Smooth muscle cell (in vitro differentiated cells): ENCODE measurements at regions not wholly inside any gene's neighbourhood (a gene's known extent, or its start where the extent isn't known, plus 50 kb on each side); places are given as distances from the start of the nearest gene placed in this dataset.

Experiments
- DNase-seq: peaks from one replicate; lab custom pipeline; 2025; ENCODE audit not compliant: unreplicated experiment; lab: John Stamatoyannopoulos, UW
- H2AFZ ChIP-seq: fragments of 200-600 bp; sonication (generic); 2 replicates; pipeline ENCODE4 v1.6.0; 2016; ENCODE audit warnings: antibody characterized with exemption, low read depth, mild to moderate bottlenecking
- H3F3A ChIP-seq: fragments of 200-600 bp; sonication (generic); 2 replicates; pipeline ENCODE4 v1.6.0; 2017; ENCODE audit warnings: antibody characterized with exemption, low read depth
- H3K27ac ChIP-seq: fragments of 200-600 bp; sonication (generic); 2 replicates; pipeline ENCODE4 v1.5.1; 2016; ENCODE audit warnings: low read depth, mild to moderate bottlenecking
- H3K27me3 ChIP-seq: fragments of 200-600 bp; sonication (generic); 2 replicates; pipeline ENCODE4 v1.6.1; 2016; ENCODE audit warnings: low read depth, mild to moderate bottlenecking
- H3K36me3 ChIP-seq: fragments of 200-600 bp; sonication (generic); 2 replicates; pipeline ENCODE4 v1.5.1; 2016; ENCODE audit warnings: low read depth
- H3K4me1 ChIP-seq: fragments of 200-600 bp; sonication (generic); 2 replicates; pipeline ENCODE4 v1.5.1; 2016; ENCODE audit warnings: low read depth
- H3K4me2 ChIP-seq: fragments of 200-600 bp; sonication (generic); 2 replicates; pipeline ENCODE4 v1.6.0; 2016; ENCODE audit warnings: mild to moderate bottlenecking
- H3K4me3 ChIP-seq: fragments of 200-600 bp; sonication (generic); 2 replicates; pipeline ENCODE4 v1.5.1; 2016; ENCODE audit warnings: mild to moderate bottlenecking
- H3K79me2 ChIP-seq: fragments of 200-600 bp; sonication (generic); 2 replicates; pipeline ENCODE4 v1.6.0; 2016; ENCODE audit warnings: low read depth, mild to moderate bottlenecking
- H3K9ac ChIP-seq: fragments of 200-600 bp; sonication (generic); 2 replicates; pipeline ENCODE4 v1.6.0; 2016; ENCODE audit warnings: low read depth
- H3K9me3 ChIP-seq: fragments of 200-600 bp; sonication (generic); replicated peaks from 2 replicates; pipeline ENCODE4 v1.5.1; 2016; ENCODE audit warnings: low read depth
- H4K20me1 ChIP-seq: fragments of 200-600 bp; sonication (generic); 2 replicates; pipeline ENCODE4 v1.6.0; 2016; ENCODE audit warnings: low read depth
- WGBS: methylation state at CpG from one replicate; pipeline ENCODE4 v1.1.7; 2016; ENCODE audit warnings: low lambda C conversion rate; 5-methylcytosine and 5-hydroxymethylcytosine counted together
- TF ChIP-seq, protein P1 (sequence below): fragments of 200-600 bp; sonication (generic); IDR thresholded peaks from 2 replicates; pipeline ENCODE4 v1.5.1; 2017; ENCODE audit warnings: borderline replicate concordance, mild to moderate bottlenecking, antibody characterized with exemption; ENCODE audit not compliant: insufficient read depth, poor library complexity, severe bottlenecking

- Histone ChIP-seq H3K36me3 (no peaks in the 10 kb centered on the region), H3K4me1 (no peaks in the 10 kb centered on the region), H3K9ac (no peak overlapping the region), H2AFZ (no peak overlapping the region), H4K20me1 (no peaks in the 10 kb centered on the region), H3F3A (no peaks in the 10 kb centered on the region), H3K79me2 (no peaks in the 10 kb centered on the region), H3K4me3 (no peak overlapping the region), H3K27me3 (no peaks in the 10 kb centered on the region), H3K9me3 (no peaks in the 10 kb centered on the region), H3K4me2 (no peak overlapping the region), H3K27ac (no peak overlapping the region)
- TF ChIP-seq, protein P1, sequence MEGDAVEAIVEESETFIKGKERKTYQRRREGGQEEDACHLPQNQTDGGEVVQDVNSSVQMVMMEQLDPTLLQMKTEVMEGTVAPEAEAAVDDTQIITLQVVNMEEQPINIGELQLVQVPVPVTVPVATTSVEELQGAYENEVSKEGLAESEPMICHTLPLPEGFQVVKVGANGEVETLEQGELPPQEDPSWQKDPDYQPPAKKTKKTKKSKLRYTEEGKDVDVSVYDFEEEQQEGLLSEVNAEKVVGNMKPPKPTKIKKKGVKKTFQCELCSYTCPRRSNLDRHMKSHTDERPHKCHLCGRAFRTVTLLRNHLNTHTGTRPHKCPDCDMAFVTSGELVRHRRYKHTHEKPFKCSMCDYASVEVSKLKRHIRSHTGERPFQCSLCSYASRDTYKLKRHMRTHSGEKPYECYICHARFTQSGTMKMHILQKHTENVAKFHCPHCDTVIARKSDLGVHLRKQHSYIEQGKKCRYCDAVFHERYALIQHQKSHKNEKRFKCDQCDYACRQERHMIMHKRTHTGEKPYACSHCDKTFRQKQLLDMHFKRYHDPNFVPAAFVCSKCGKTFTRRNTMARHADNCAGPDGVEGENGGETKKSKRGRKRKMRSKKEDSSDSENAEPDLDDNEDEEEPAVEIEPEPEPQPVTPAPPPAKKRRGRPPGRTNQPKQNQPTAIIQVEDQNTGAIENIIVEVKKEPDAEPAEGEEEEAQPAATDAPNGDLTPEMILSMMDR, result no peak
- 86% methylated on average over 12 of the region's 12 CpGs for whole genome bisulfite sequencing
- DNase-seq, result no peak
These were observed 444.2 kb upstream of the MKI67 start for GRCh38 chr10:128570319-128570995.

DNA sequence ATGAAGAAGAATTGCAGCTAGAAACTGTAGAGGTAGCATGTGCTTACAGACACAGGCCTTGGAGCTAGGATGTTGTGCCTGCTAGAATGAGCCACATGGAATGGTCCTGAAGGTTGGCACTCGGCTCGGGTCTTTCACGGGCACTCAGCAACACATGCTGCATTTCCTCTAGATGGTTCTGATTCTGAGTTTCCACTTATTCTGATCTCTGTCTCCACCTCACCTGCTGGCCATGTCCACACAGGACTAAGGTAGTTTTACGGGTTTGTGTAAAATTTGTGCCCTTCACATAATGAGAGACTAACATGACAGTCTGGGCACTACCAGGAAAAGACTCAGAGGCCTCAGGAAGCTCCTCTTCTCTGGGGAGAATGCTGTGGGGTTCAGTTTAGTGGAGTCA lies 444.8 kb upstream of the MKI67 start:
- no peaks in the 10 kb centered on the region for H4K20me1 ChIP-seq
- TF ChIP-seq, protein P1, result no peak
- H3K4me3 ChIP-seq, result no peak overlapping the region
- H3K27me3 ChIP-seq, result no peaks in the 10 kb centered on the region
- no peaks in the 10 kb centered on the region for H3F3A ChIP-seq
- H3K4me1 ChIP-seq, result no peaks in the 10 kb centered on the region
- 99% methylated on average over 4 of the region's 4 CpGs for WGBS
- no peaks in the 10 kb centered on the region for H3K9me3 ChIP-seq
- H3K79me2 ChIP-seq, result no peaks in the 10 kb centered on the region
- no peaks in the 10 kb centered on the region for H3K36me3 ChIP-seq
- H3K27ac ChIP-seq, result no peak overlapping the region
- no peak for DNase-seq
- no peak overlapping the region for H3K9ac ChIP-seq
- H2AFZ ChIP-seq, result no peak overlapping the region
- H3K4me2 ChIP-seq, result no peak overlapping the region

- Histone ChIP-seq H3K9me3 (no peaks in the 10 kb centered on the region), H3K79me2 (no peaks in the 10 kb centered on the region), H3K4me3 (no peak overlapping the region), H2AFZ (no peak overlapping the region), H3K9ac (no peak overlapping the region), H4K20me1 (no peaks in the 10 kb centered on the region), H3K36me3 (no peaks in the 10 kb centered on the region), H3K27me3 (no peaks in the 10 kb centered on the region), H3K27ac (no peak overlapping the region), H3F3A (no peaks in the 10 kb centered on the region), H3K4me2 (no peak overlapping the region), H3K4me1 (no peaks in the 10 kb centered on the region)
- TF ChIP-seq, protein P1, result peak; percentile 20
- WGBS, result 32% methylated on average over 3 of the region's 3 CpGs
- no peak for DNase-seq
These were observed 445.5 kb upstream of the MKI67 start for GRCh38 chr10:128571745-128572144.

DNA sequence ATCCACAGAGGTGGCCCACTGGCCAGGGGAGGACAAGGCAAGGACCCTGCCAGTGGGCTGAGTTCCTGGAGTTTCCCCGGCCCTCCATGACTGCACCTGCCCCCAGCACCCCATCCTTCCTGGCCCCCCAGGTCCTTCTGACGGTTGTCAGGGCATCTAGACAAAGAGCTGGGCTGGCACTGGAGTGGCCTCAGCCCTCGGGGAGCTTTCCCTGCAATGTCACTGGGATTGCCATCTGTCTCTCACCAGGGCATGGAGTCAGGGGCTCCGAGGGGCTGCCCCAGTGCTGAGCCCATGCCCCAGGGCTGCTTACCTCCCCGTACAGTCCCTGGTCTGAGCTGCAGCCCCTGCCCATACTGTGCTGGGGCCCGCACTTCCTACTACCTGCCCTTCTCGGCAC lies 446.5 kb upstream of the MKI67 start:
- no peak overlapping the region for H3K27ac ChIP-seq
- H3K79me2 ChIP-seq, result no peaks in the 10 kb centered on the region
- TF ChIP-seq, protein P1, result no peak
- no peaks in the 10 kb centered on the region for H3K9me3 ChIP-seq
- no peak for DNase-seq
- no peaks in the 10 kb centered on the region for H3K27me3 ChIP-seq
- WGBS, result 85% methylated on average over 7 of the region's 7 CpGs
- no peak overlapping the region for H3K4me2 ChIP-seq
- H3K4me1 ChIP-seq, result no peaks in the 10 kb centered on the region
- no peak overlapping the region for H3K9ac ChIP-seq
- no peaks in the 10 kb centered on the region for H3F3A ChIP-seq
- no peaks in the 10 kb centered on the region for H3K36me3 ChIP-seq
- H4K20me1 ChIP-seq, result no peaks in the 10 kb centered on the region
- no peak overlapping the region for H2AFZ ChIP-seq
- H3K4me3 ChIP-seq, result no peak overlapping the region
